K562 (cell line): ENCODE measurements at regions not wholly inside any gene's neighbourhood (a gene's known extent, or its start where the extent isn't known, plus 50 kb on each side); places are given as distances from the start of the nearest gene placed in this dataset.

Experiments used
- ATAC-seq: fragments of 200-7000 bp; cut with Tn5 transposase; 3 replicates; pipeline ENCODE4 v1.9.1; 2020; ENCODE audit warnings: moderate library complexity
- BruUV-seq: library from RNA; stranded (reverse); fragments of 400-500 nt; replicated peaks from 2 replicates; lab custom pipeline; 2021; lab: Mats Ljungman, UMichigan
- CTCF ChIA-PET: fragments of 300-600 bp; formaldehyde crosslinking; extraction: SDS; loops from one replicate; lab custom pipeline; 2021; ENCODE audit warnings: low intra/inter-chr PET ratio; lab: Yijun Ruan, JAX
- POLR2A ChIA-PET: fragments of 300-600, 350-650 bp; sonication (Branson Sonifier 250); formaldehyde crosslinking; extraction: SDS; loops from one replicate; lab custom pipeline; 2021; ENCODE audit warnings: antibody characterized with exemption, inconsistent platforms; lab: Yijun Ruan, JAX
- DNase-seq, 4 experiments: peaks; one replicate each; pipeline versions ENCODE4 v3.0.0 to v3.0.0-alpha.2; 2011 to 2018; ENCODE audit warnings: low spot score in 3 of 4, mixed read lengths in 3 of 4; ENCODE audit errors: extremely low read depth in 1 of 4
- FAIRE-seq: peaks from 2 replicates; lab custom pipeline; 2011; peaks lifted over from hg19 to GRCh38; lab: Jason Lieb, UNC
- H2AFZ ChIP-seq: 2 replicates; pipeline ENCODE4 v1.6.0; 2011; ENCODE audit warnings: low read depth, low read length, control low read depth, inconsistent platforms
- H3K27ac ChIP-seq: fragments of 200-600 bp; 3 replicates; pipeline ENCODE4 v1.8.0; 2011; ENCODE audit warnings: low read depth, mild to moderate bottlenecking, control low read depth, inconsistent platforms, low read length, moderate library complexity, mixed read lengths; ENCODE audit errors: extremely low read depth
- H3K27me3 ChIP-seq, 2 experiments: fragments of 300-600 bp in 1 of 2; 2 replicates in 1 of 2; 3 replicates in 1 of 2; pipeline versions ENCODE4 v1.6.0 to v1.8.0; 2011; ENCODE audit warnings: inconsistent platforms in 2 of 2, low read length in 2 of 2, mild to moderate bottlenecking in 1 of 2, mixed read lengths in 1 of 2, moderate library complexity in 1 of 2; ENCODE audit not compliant: control insufficient read depth in 2 of 2, insufficient read depth in 2 of 2
- H3K36me3 ChIP-seq: fragments of 300-600 bp; 3 replicates; pipeline ENCODE4 v1.8.0; 2011; ENCODE audit warnings: mild to moderate bottlenecking, low read length, inconsistent platforms; ENCODE audit not compliant: control insufficient read depth, insufficient read depth
- H3K4me1 ChIP-seq, 2 experiments: fragments of 200-600 bp in 1 of 2; replicated peaks in 1 of 2; 2 replicates in 1 of 2; 3 replicates in 1 of 2; pipeline versions ENCODE4 v1.5.1 to v1.8.0; 2011; ENCODE audit warnings: inconsistent platforms in 2 of 2, low read length in 2 of 2, mild to moderate bottlenecking in 1 of 2, mixed read lengths in 1 of 2, moderate library complexity in 1 of 2; ENCODE audit not compliant: control insufficient read depth in 2 of 2, insufficient read depth in 2 of 2
- H3K4me2 ChIP-seq: 2 replicates; pipeline ENCODE4 v1.6.1; 2011; ENCODE audit warnings: low read length, control low read depth, inconsistent platforms, mixed read lengths; ENCODE audit not compliant: insufficient read depth
- H3K4me3 ChIP-seq: fragments of 200-600 bp; sonication (generic), shearing (Covaris generic); 2 replicates; pipeline ENCODE4 v1.5.1; 2016; ENCODE audit warnings: control low read depth, inconsistent platforms
- H3K79me2 ChIP-seq: fragments of 200-600 bp; 3 replicates; pipeline ENCODE4 v1.8.0; 2011; ENCODE audit warnings: low read length, inconsistent platforms; ENCODE audit not compliant: control insufficient read depth, insufficient read depth
- H3K9ac ChIP-seq, 2 experiments: 2 replicates each; pipeline versions ENCODE4 v1.6.0 to v1.6.1; 2011; ENCODE audit warnings: low read depth in 2 of 2, low read length in 2 of 2, control low read depth in 1 of 2, inconsistent platforms in 1 of 2, mild to moderate bottlenecking in 1 of 2, mixed read lengths in 1 of 2; ENCODE audit not compliant: insufficient read depth in 1 of 2
- H3K9me1 ChIP-seq: one replicate; pipeline ENCODE4 v1.6.0; 2011; ENCODE audit warnings: inconsistent platforms, mild to moderate bottlenecking, low read length, moderate library complexity; ENCODE audit not compliant: control insufficient read depth, insufficient read depth
- H3K9me3 ChIP-seq: replicated peaks from 2 replicates; pipeline ENCODE4 v1.5.1; 2011; ENCODE audit warnings: low read depth, low read length, inconsistent platforms; ENCODE audit not compliant: control insufficient read depth, insufficient read depth
- H4K20me1 ChIP-seq: replicated peaks from 2 replicates; pipeline ENCODE4 v1.6.1; 2011; ENCODE audit warnings: low read length, inconsistent platforms, mixed read lengths; ENCODE audit not compliant: control insufficient read depth, insufficient read depth
- ELF1 ChIP-seq: fragments of 200-800 bp; sonication (Bioruptor generic); IDR thresholded peaks from 2 replicates; pipeline ENCODE4 v1.6.1; 2016; ENCODE audit warnings: missing genetic modification characterization, missing compliant biosample characterization
- GABPA ChIP-seq: fragments of 200-800 bp; sonication (Bioruptor generic); conservative IDR thresholded peaks from 2 replicates; pipeline ENCODE4 v1.6.1; 2016; ENCODE audit warnings: low read depth, missing genetic modification characterization, missing compliant biosample characterization
- HDAC3 ChIP-seq: fragments of 450-650 bp; IDR thresholded peaks from 2 replicates; pipeline ENCODE4 v1.6.1; 2018; ENCODE audit warnings: borderline replicate concordance, mild to moderate bottlenecking, moderate library complexity; ENCODE audit not compliant: partially characterized antibody
- HNRNPUL1 ChIP-seq: fragments of 200-400 bp; formaldehyde crosslinking; IDR thresholded peaks from 2 replicates; pipeline ENCODE4 v1.6.1; 2017; ENCODE audit warnings: low read length
- NFRKB ChIP-seq: fragments of 450-650 bp; IDR thresholded peaks from 2 replicates; pipeline ENCODE4 v1.6.1; 2016; ENCODE audit warnings: low read depth
- OTX1 ChIP-seq: fragments of 450-650 bp; formaldehyde crosslinking; IDR thresholded peaks from 2 replicates; pipeline ENCODE4 v1.4.0; 2022; ENCODE audit warnings: mild to moderate bottlenecking
- SRF ChIP-seq, 2 experiments: fragments of 250-450, 450-650 bp in 1 of 2; sonication (Bioruptor Pico) in 1 of 2; sonication (generic) in 1 of 2; formaldehyde crosslinking; IDR thresholded peaks; 2 replicates each; pipeline versions ENCODE4 v1.5.0 to v1.5.1; 2020 to 2022; ENCODE audit warnings: mild to moderate bottlenecking in 1 of 2, missing genetic modification reagents in 1 of 2
- ZNF239 ChIP-seq: fragments of 250-450 bp; sonication (Bioruptor Pico); IDR thresholded peaks from 2 replicates; pipeline ENCODE4 v1.4.0; 2020; ENCODE audit warnings: mild to moderate bottlenecking
- ZNF507 ChIP-seq: conservative IDR thresholded peaks from 2 replicates; pipeline ENCODE4 v1.6.1; 2017; ENCODE audit warnings: missing genetic modification characterization, missing compliant biosample characterization
- in situ Hi-C: fragments of 300-500 bp; cut with MboI; formaldehyde crosslinking; loops from 4 replicates; pipeline ENCODE4 v1.15.0; 2018; ENCODE audit warnings: inconsistent platforms, mixed read lengths
- intact Hi-C: fragments of 100-400 bp; cut with micrococcal nuclease; formaldehyde crosslinking; loops from 2 replicates; pipeline ENCODE4 v1.14.2; 2022
- TF ChIP-seq, protein P1 (sequence below): sonication (generic); formaldehyde crosslinking; IDR thresholded peaks from 2 replicates; pipeline ENCODE4 v1.8.1; 2023; ENCODE audit warnings: mild to moderate bottlenecking, missing genetic modification reagents

GRCh38 chr10:61296161-61296560 is 157.0 kb downstream of the TMEM26 start:
- in situ Hi-C loops (no loop called here), intact Hi-C loops (no loop called here)
- DNase-seq: no peak
- no peak overlapping the region for H3K9ac ChIP-seq
- no peak overlapping the region for H3K27ac ChIP-seq
- no peak overlapping the region for H2AFZ ChIP-seq
- H3K79me2 ChIP-seq: no peaks in the 10 kb centered on the region
- no peaks in the 10 kb centered on the region for H3K9me3 ChIP-seq
- H4K20me1 ChIP-seq: no peaks in the 10 kb centered on the region
- no peaks in the 10 kb centered on the region for H3K4me1 ChIP-seq
- H3K36me3 ChIP-seq: no peaks in the 10 kb centered on the region
- no peaks in the 10 kb centered on the region for H3K9me1 ChIP-seq
- H3K4me2 ChIP-seq: no peak overlapping the region
- no peak for ATAC-seq
- BruUV-seq: no TSS peak
- no peaks in the 10 kb centered on the region for H3K27me3 ChIP-seq
- no peak overlapping the region for H3K4me3 ChIP-seq
- CTCF ChIA-PET: no interaction called here
- POLR2A ChIA-PET: interaction anchor here (0.7 to 1.0 kb wide), 2 partner anchors 10 kb away, joined by 3 read pairs; no protein-coding TSS in a partner anchor
- FAIRE-seq: no peak
- no peak for TF ChIP-seq ZNF507
- TF ChIP-seq, protein P1, sequence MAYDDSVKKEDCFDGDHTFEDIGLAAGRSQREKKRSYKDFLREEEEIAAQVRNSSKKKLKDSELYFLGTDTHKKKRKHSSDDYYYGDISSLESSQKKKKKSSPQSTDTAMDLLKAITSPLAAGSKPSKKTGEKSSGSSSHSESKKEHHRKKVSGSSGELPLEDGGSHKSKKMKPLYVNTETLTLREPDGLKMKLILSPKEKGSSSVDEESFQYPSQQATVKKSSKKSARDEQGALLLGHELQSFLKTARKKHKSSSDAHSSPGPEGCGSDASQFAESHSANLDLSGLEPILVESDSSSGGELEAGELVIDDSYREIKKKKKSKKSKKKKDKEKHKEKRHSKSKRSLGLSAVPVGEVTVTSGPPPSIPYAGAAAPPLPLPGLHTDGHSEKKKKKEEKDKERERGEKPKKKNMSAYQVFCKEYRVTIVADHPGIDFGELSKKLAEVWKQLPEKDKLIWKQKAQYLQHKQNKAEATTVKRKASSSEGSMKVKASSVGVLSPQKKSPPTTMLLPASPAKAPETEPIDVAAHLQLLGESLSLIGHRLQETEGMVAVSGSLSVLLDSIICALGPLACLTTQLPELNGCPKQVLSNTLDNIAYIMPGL (CRISPR knock-in tag): no peak
- TF ChIP-seq HDAC3: no peak
- TF ChIP-seq ZNF239 (CRISPR knock-in tag): no peak
- no peak for TF ChIP-seq GABPA (tag)
- TF ChIP-seq NFRKB: no peak
- no peak for TF ChIP-seq HNRNPUL1
- no peak for TF ChIP-seq OTX1 (CRISPR knock-in tag)
- no peak for TF ChIP-seq SRF (CRISPR knock-in tag; IDR thresholded peaks at IDR 0.05)
- TF ChIP-seq ELF1 (tag): no peak
